K562 (cell line): ENCODE measurements at regions not wholly inside any gene's neighbourhood (a gene's known extent, or its start where the extent isn't known, plus 50 kb on each side); places are given as distances from the start of the nearest gene placed in this dataset.

Source experiments
- FOS ChIP-seq: IDR thresholded peaks from 3 replicates; pipeline ENCODE4 v1.6.1; 2011; ENCODE audit not compliant: insufficient read length; ENCODE audit errors: extremely low read depth
- MAFG ChIP-seq: fragments of 450-650 bp; conservative IDR thresholded peaks from 2 replicates; pipeline ENCODE4 v1.6.1; 2016; ENCODE audit warnings: missing genetic modification characterization, missing compliant biosample characterization
- SPI1 ChIP-seq: IDR thresholded peaks from 2 replicates; pipeline ENCODE4 v1.6.1; 2011; ENCODE audit warnings: low read depth, low read length, control low read depth, borderline replicate concordance
- TCFL5 ChIP-seq: fragments of 250-450 bp; sonication (Bioruptor Pico); conservative IDR thresholded peaks from 2 replicates; pipeline ENCODE4 v1.6.1; 2021; ENCODE audit warnings: mild to moderate bottlenecking, moderate library complexity, matching md5 sums
- ZNF3 ChIP-seq: fragments of 250-450 bp; sonication (Bioruptor Pico); IDR thresholded peaks from 2 replicates; pipeline ENCODE4 v1.5.0; 2021; ENCODE audit warnings: mild to moderate bottlenecking, moderate library complexity
- TF ChIP-seq, protein P1 (sequence below): fragments of 250-450 bp; sonication (Bioruptor Pico); IDR thresholded peaks from 2 replicates; pipeline ENCODE4 v1.9.0; 2021; ENCODE audit warnings: mild to moderate bottlenecking, inconsistent platforms
- TF ChIP-seq, protein P2 (sequence below): fragments of 250-450 bp; sonication (Bioruptor Pico); IDR thresholded peaks from 2 replicates; pipeline ENCODE4 v1.8.0; 2022; ENCODE audit warnings: moderate library complexity, mild to moderate bottlenecking, inconsistent platforms
- TF ChIP-seq, protein P3 (sequence below): sonication (generic); formaldehyde crosslinking; IDR thresholded peaks from 2 replicates; pipeline ENCODE4 v1.8.1; 2023; ENCODE audit warnings: mild to moderate bottlenecking, missing genetic modification reagents
- TF ChIP-seq, protein P4 (sequence below): sonication (generic); formaldehyde crosslinking; IDR thresholded peaks from 2 replicates; pipeline ENCODE4 v1.8.0; 2022; ENCODE audit warnings: mild to moderate bottlenecking, missing genetic modification reagents
- TF ChIP-seq, protein P5 (sequence below), 2 experiments: IDR thresholded peaks; 2 replicates each; pipeline ENCODE4 v1.6.1; 2012; ENCODE audit warnings: improper control_type of control experiment in 2 of 2, low read depth in 2 of 2, low read length in 2 of 2, borderline replicate concordance in 1 of 2

DNA sequence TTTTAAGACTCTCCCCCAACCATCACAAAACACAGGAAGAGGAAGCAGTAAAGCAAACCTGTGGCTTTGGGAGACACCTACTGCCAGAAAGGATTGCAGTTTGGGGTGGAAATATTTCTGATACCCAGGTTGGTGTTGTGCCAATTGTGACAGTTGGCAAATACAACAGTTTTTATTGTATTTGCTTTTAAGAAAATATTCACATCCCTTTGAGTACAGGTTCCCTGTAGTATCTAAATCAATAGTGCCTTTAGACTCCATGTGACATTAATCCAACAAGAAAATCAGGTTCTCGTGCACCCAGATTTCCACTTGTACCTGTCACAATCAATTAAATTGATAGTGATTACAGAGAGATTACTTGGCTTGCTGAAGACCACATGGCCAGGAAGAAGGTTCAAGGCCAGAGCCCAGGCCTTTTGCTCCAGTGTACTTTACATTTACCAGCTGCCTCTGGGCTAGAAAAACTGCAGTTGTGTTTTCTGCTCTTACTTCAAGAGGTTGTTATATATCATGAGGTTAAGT is 361.2 kb downstream of the ATP23 start (continued):
- TF ChIP-seq, protein P1, sequence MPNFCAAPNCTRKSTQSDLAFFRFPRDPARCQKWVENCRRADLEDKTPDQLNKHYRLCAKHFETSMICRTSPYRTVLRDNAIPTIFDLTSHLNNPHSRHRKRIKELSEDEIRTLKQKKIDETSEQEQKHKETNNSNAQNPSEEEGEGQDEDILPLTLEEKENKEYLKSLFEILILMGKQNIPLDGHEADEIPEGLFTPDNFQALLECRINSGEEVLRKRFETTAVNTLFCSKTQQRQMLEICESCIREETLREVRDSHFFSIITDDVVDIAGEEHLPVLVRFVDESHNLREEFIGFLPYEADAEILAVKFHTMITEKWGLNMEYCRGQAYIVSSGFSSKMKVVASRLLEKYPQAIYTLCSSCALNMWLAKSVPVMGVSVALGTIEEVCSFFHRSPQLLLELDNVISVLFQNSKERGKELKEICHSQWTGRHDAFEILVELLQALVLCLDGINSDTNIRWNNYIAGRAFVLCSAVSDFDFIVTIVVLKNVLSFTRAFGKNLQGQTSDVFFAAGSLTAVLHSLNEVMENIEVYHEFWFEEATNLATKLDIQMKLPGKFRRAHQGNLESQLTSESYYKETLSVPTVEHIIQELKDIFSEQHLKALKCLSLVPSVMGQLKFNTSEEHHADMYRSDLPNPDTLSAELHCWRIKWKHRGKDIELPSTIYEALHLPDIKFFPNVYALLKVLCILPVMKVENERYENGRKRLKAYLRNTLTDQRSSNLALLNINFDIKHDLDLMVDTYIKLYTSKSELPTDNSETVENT (CRISPR knock-in tag): no peak
- TF ChIP-seq, protein P2, sequence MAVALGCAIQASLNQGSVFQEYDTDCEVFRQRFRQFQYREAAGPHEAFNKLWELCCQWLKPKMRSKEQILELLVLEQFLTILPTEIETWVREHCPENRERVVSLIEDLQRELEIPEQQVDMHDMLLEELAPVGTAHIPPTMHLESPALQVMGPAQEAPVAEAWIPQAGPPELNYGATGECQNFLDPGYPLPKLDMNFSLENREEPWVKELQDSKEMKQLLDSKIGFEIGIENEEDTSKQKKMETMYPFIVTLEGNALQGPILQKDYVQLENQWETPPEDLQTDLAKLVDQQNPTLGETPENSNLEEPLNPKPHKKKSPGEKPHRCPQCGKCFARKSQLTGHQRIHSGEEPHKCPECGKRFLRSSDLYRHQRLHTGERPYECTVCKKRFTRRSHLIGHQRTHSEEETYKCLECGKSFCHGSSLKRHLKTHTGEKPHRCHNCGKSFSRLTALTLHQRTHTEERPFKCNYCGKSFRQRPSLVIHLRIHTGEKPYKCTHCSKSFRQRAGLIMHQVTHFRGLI: no peak
- TF ChIP-seq MAFG (no peak), SPI1 (no peak), ZNF3 (no peak), FOS (no peak), TCFL5 (no peak)
- TF ChIP-seq, protein P3, sequence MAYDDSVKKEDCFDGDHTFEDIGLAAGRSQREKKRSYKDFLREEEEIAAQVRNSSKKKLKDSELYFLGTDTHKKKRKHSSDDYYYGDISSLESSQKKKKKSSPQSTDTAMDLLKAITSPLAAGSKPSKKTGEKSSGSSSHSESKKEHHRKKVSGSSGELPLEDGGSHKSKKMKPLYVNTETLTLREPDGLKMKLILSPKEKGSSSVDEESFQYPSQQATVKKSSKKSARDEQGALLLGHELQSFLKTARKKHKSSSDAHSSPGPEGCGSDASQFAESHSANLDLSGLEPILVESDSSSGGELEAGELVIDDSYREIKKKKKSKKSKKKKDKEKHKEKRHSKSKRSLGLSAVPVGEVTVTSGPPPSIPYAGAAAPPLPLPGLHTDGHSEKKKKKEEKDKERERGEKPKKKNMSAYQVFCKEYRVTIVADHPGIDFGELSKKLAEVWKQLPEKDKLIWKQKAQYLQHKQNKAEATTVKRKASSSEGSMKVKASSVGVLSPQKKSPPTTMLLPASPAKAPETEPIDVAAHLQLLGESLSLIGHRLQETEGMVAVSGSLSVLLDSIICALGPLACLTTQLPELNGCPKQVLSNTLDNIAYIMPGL: no peak
- TF ChIP-seq, protein P4, sequence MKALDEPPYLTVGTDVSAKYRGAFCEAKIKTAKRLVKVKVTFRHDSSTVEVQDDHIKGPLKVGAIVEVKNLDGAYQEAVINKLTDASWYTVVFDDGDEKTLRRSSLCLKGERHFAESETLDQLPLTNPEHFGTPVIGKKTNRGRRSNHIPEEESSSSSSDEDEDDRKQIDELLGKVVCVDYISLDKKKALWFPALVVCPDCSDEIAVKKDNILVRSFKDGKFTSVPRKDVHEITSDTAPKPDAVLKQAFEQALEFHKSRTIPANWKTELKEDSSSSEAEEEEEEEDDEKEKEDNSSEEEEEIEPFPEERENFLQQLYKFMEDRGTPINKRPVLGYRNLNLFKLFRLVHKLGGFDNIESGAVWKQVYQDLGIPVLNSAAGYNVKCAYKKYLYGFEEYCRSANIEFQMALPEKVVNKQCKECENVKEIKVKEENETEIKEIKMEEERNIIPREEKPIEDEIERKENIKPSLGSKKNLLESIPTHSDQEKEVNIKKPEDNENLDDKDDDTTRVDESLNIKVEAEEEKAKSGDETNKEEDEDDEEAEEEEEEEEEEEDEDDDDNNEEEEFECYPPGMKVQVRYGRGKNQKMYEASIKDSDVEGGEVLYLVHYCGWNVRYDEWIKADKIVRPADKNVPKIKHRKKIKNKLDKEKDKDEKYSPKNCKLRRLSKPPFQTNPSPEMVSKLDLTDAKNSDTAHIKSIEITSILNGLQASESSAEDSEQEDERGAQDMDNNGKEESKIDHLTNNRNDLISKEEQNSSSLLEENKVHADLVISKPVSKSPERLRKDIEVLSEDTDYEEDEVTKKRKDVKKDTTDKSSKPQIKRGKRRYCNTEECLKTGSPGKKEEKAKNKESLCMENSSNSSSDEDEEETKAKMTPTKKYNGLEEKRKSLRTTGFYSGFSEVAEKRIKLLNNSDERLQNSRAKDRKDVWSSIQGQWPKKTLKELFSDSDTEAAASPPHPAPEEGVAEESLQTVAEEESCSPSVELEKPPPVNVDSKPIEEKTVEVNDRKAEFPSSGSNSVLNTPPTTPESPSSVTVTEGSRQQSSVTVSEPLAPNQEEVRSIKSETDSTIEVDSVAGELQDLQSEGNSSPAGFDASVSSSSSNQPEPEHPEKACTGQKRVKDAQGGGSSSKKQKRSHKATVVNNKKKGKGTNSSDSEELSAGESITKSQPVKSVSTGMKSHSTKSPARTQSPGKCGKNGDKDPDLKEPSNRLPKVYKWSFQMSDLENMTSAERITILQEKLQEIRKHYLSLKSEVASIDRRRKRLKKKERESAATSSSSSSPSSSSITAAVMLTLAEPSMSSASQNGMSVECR (CRISPR knock-in tag): no peak
- TF ChIP-seq, protein P5, sequence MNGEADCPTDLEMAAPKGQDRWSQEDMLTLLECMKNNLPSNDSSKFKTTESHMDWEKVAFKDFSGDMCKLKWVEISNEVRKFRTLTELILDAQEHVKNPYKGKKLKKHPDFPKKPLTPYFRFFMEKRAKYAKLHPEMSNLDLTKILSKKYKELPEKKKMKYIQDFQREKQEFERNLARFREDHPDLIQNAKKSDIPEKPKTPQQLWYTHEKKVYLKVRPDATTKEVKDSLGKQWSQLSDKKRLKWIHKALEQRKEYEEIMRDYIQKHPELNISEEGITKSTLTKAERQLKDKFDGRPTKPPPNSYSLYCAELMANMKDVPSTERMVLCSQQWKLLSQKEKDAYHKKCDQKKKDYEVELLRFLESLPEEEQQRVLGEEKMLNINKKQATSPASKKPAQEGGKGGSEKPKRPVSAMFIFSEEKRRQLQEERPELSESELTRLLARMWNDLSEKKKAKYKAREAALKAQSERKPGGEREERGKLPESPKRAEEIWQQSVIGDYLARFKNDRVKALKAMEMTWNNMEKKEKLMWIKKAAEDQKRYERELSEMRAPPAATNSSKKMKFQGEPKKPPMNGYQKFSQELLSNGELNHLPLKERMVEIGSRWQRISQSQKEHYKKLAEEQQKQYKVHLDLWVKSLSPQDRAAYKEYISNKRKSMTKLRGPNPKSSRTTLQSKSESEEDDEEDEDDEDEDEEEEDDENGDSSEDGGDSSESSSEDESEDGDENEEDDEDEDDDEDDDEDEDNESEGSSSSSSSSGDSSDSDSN (IDR thresholded peaks at IDR 0.05; ENCODE audit: borderline replicate concordance in 1 of 2, low read depth in 2 of 2, low read length in 2 of 2): no peak
